ENCODE measurements at regions not wholly inside any gene's neighbourhood (a gene's known extent, or its start where the extent isn't known, plus 50 kb on each side); places are given as distances from the start of the nearest gene placed in this dataset.
"Not testable (repeated sequence)": the region's sequence is repeated elsewhere in the genome, so short reads cannot be mapped to it uniquely, and the experiment has no call there.

GRCh38 chr16:26475596-26475995, 591.1 kb upstream of the C16orf82 start:
- Mint-ChIP-seq H3K4me1 (no peaks in the 10 kb centered on the region), H3K4me3 (no peak overlapping the region), H3K9me3 (peaks cover 7 to 36% (median 19%) of the 10 kb centered on the region in 3 donors)

GRCh38 chr16:26491101-26491670, 575.5 kb upstream of the C16orf82 start:
- Mint-ChIP-seq H3K27ac (no peak overlapping the region), H3K36me3 (peaks cover 1% of the 10 kb centered on the region), H3K4me3 (no peak overlapping the region), H3K9me3 (peaks cover 0 to 7% (median 1%) of the 10 kb centered on the region in 3 donors), H3K27me3 (peaks cover 1% of the 10 kb centered on the region), H3K4me1 (no peaks in the 10 kb centered on the region)

More at GRCh38 chr16:26475596-26475995, 591.1 kb upstream of the C16orf82 start:
- Mint-ChIP-seq H3K27me3 (no peaks in the 10 kb centered on the region), H3K27ac (no peak overlapping the region), H3K36me3 (no peaks in the 10 kb centered on the region)

GRCh38 chr16:26491962-26492361, 574.8 kb upstream of the C16orf82 start:
- Mint-ChIP-seq H3K27me3 (peaks cover 1% of the 10 kb centered on the region), H3K36me3 (peaks cover 1% of the 10 kb centered on the region), H3K4me3 (no peak overlapping the region), H3K9me3 (peaks cover 0 to 8% (median 0%) of the 10 kb centered on the region in 3 donors), H3K27ac (no peak overlapping the region), H3K4me1 (no peaks in the 10 kb centered on the region)

GRCh38 chr16:26493751-26494150, 573.0 kb upstream of the C16orf82 start:
- no peak overlapping the region for H3K27ac Mint-ChIP-seq

GRCh38 chr16:26497896-26498295, 568.8 kb upstream of the C16orf82 start:
- peaks cover 0 to 3% (median 2%) of the 10 kb centered on the region in 3 donors for H3K9me3 Mint-ChIP-seq
- H3K36me3 Mint-ChIP-seq: no peaks in the 10 kb centered on the region
- peaks cover 3% of the 10 kb centered on the region for H3K27me3 Mint-ChIP-seq
- no peak overlapping the region for H3K4me3 Mint-ChIP-seq
- H3K27ac Mint-ChIP-seq: no peak overlapping the region
- no peaks in the 10 kb centered on the region for H3K4me1 Mint-ChIP-seq

More at GRCh38 chr16:26493751-26494150, 573.0 kb upstream of the C16orf82 start:
- peaks cover 1% of the 10 kb centered on the region for H3K27me3 Mint-ChIP-seq
- peaks cover 0 to 5% (median 0%) of the 10 kb centered on the region in 3 donors for H3K9me3 Mint-ChIP-seq
- peaks cover 1% of the 10 kb centered on the region for H3K36me3 Mint-ChIP-seq
- no peak overlapping the region for H3K4me3 Mint-ChIP-seq
- H3K4me1 Mint-ChIP-seq: no peaks in the 10 kb centered on the region

- H3K4me3 Mint-ChIP-seq: no peak overlapping the region
- H3K27me3 Mint-ChIP-seq: peaks cover 2% of the 10 kb centered on the region
- H3K27ac Mint-ChIP-seq: no peak overlapping the region
- H3K36me3 Mint-ChIP-seq: no peaks in the 10 kb centered on the region
- peaks cover 0 to 3% (median 2%) of the 10 kb centered on the region in 3 donors for H3K9me3 Mint-ChIP-seq
- H3K4me1 Mint-ChIP-seq: no peaks in the 10 kb centered on the region
Measured at GRCh38 chr16:26500326-26500725, 566.4 kb upstream of the C16orf82 start.

GRCh38 chr16:26505496-26505895, 561.2 kb upstream of the C16orf82 start:
- Mint-ChIP-seq H3K4me1 (no peaks in the 10 kb centered on the region), H3K4me3 (no peak overlapping the region), H3K36me3 (no peaks in the 10 kb centered on the region), H3K9me3 (peaks cover 0 to 2% (median 0%) of the 10 kb centered on the region in 3 donors), H3K27ac (no peak overlapping the region), H3K27me3 (no peaks in the 10 kb centered on the region)

- H3K4me3 Mint-ChIP-seq, H3K27me3 Mint-ChIP-seq, H3K4me1 Mint-ChIP-seq, H3K36me3 Mint-ChIP-seq, H3K9me3 Mint-ChIP-seq: not testable (repeated sequence)
- peak overlapping the region in 1 of 3 donors; percentile 72 for H3K27ac Mint-ChIP-seq
Measured at GRCh38 chr16:26508946-26509345, 557.8 kb upstream of the C16orf82 start.

- H3K4me1 Mint-ChIP-seq: no peaks in the 10 kb centered on the region
- no peaks in the 10 kb centered on the region for H3K36me3 Mint-ChIP-seq
- H3K4me3 Mint-ChIP-seq: no peak overlapping the region
- H3K27ac Mint-ChIP-seq: no peak overlapping the region
- H3K27me3 Mint-ChIP-seq: no peaks in the 10 kb centered on the region
- H3K9me3 Mint-ChIP-seq: peaks cover 0 to 4% (median 0%) of the 10 kb centered on the region in 3 donors
Measured at GRCh38 chr16:26510924-26511323, 555.8 kb upstream of the C16orf82 start.

GRCh38 chr16:26511463-26511862, 555.3 kb upstream of the C16orf82 start:
- Mint-ChIP-seq H3K27me3 (no peaks in the 10 kb centered on the region), H3K36me3 (no peaks in the 10 kb centered on the region), H3K4me1 (no peaks in the 10 kb centered on the region), H3K4me3 (no peak overlapping the region), H3K27ac (no peak overlapping the region), H3K9me3 (peaks cover 0 to 4% (median 0%) of the 10 kb centered on the region in 3 donors)

GRCh38 chr16:26521626-26522025, 545.1 kb upstream of the C16orf82 start:
- no peaks in the 10 kb centered on the region for H3K27me3 Mint-ChIP-seq
- H3K9me3 Mint-ChIP-seq: peaks cover 0 to 6% (median 4%) of the 10 kb centered on the region in 3 donors
- H3K36me3 Mint-ChIP-seq: no peaks in the 10 kb centered on the region
- H3K4me3 Mint-ChIP-seq: no peak overlapping the region
- no peak overlapping the region for H3K27ac Mint-ChIP-seq
- H3K4me1 Mint-ChIP-seq: no peaks in the 10 kb centered on the region

GRCh38 chr16:26524281-26524680, 542.4 kb upstream of the C16orf82 start:
- Mint-ChIP-seq H3K27me3 (no peaks in the 10 kb centered on the region), H3K4me3 (no peak overlapping the region), H3K9me3 (peaks cover 0 to 4% (median 4%) of the 10 kb centered on the region in 3 donors), H3K36me3 (no peaks in the 10 kb centered on the region), H3K4me1 (no peaks in the 10 kb centered on the region), H3K27ac (no peak overlapping the region)

GRCh38 chr16:26524846-26525245, 541.9 kb upstream of the C16orf82 start:
- Mint-ChIP-seq H3K4me1 (no peaks in the 10 kb centered on the region), H3K27ac (no peak overlapping the region), H3K27me3 (no peaks in the 10 kb centered on the region), H3K4me3 (no peak overlapping the region), H3K9me3 (peaks cover 0 to 4% (median 4%) of the 10 kb centered on the region in 3 donors), H3K36me3 (no peaks in the 10 kb centered on the region)

GRCh38 chr16:26525856-26526255, 540.9 kb upstream of the C16orf82 start:
- Mint-ChIP-seq H3K27me3 (no peaks in the 10 kb centered on the region), H3K4me1 (no peaks in the 10 kb centered on the region), H3K36me3 (no peaks in the 10 kb centered on the region), H3K27ac (no peak overlapping the region), H3K9me3 (peaks cover 0 to 4% (median 4%) of the 10 kb centered on the region in 3 donors), H3K4me3 (no peak overlapping the region)

GRCh38 chr16:26526633-26527032, 540.1 kb upstream of the C16orf82 start:
- Mint-ChIP-seq H3K4me1 (no peaks in the 10 kb centered on the region), H3K9me3 (peaks cover 0 to 4% (median 0%) of the 10 kb centered on the region in 3 donors), H3K27me3 (no peaks in the 10 kb centered on the region), H3K27ac (no peak overlapping the region), H3K36me3 (no peaks in the 10 kb centered on the region), H3K4me3 (no peak overlapping the region)

GRCh38 chr16:26530584-26531289, 536.0 kb upstream of the C16orf82 start:
- Mint-ChIP-seq H3K4me3 (no peak overlapping the region), H3K27me3 (no peaks in the 10 kb centered on the region), H3K27ac (no peak overlapping the region), H3K36me3 (peaks cover 1% of the 10 kb centered on the region), H3K9me3 (peaks cover 0 to 9% (median 2%) of the 10 kb centered on the region in 3 donors), H3K4me1 (no peaks in the 10 kb centered on the region)
